CD14-positive monocyte (primary cell): ENCODE measurements at regions not wholly inside any gene's neighbourhood (a gene's known extent, or its start where the extent isn't known, plus 50 kb on each side); places are given as distances from the start of the nearest gene placed in this dataset.

Source experiments
- DNase-seq, 3 donors: peaks; one replicate each; pipeline ENCODE4 v3.0.0-alpha.2; 2011 to 2022
- H2AFZ ChIP-seq: 2 replicates; pipeline ENCODE4 v1.6.0; 2012; ENCODE audit warnings: mild to moderate bottlenecking, low read depth, low read length, inconsistent platforms; ENCODE audit not compliant: insufficient read depth, poor library complexity, severe bottlenecking
- H3K27ac ChIP-seq, 2 donors: 1 replicate in 1 of 2; 2 replicates in 1 of 2; pipeline ENCODE4 v1.5.1; 2012 to 2013; ENCODE audit warnings: low read length in 2 of 2, control low read depth in 1 of 2, inconsistent platforms in 1 of 2, low read depth in 1 of 2, mild to moderate bottlenecking in 1 of 2
- H3K27me3 ChIP-seq, 2 donors: one replicate each; pipeline versions ENCODE4 v1.6.0 to v1.6.1; 2011 to 2013; ENCODE audit warnings: low read length in 2 of 2; ENCODE audit not compliant: control insufficient read depth in 2 of 2, insufficient read depth in 2 of 2
- H3K36me3 ChIP-seq, 2 donors: replicated peaks in 1 of 2; 1 replicate in 1 of 2; 2 replicates in 1 of 2; pipeline versions ENCODE4 v1.5.1 to v1.6.1; 2012 to 2013; ENCODE audit warnings: low read length in 2 of 2, control low read depth in 1 of 2, inconsistent platforms in 1 of 2, mild to moderate bottlenecking in 1 of 2; ENCODE audit not compliant: insufficient read depth in 2 of 2, control insufficient read depth in 1 of 2
- H3K4me1 ChIP-seq, 2 donors: 1 replicate in 1 of 2; 2 replicates in 1 of 2; pipeline versions ENCODE4 v1.5.1 to v1.6.1; 2012 to 2013; ENCODE audit warnings: low read length in 2 of 2, control low read depth in 1 of 2, inconsistent platforms in 1 of 2, mild to moderate bottlenecking in 1 of 2, moderate library complexity in 1 of 2; ENCODE audit not compliant: insufficient read depth in 2 of 2, control insufficient read depth in 1 of 2
- H3K4me2 ChIP-seq: replicated peaks from 2 replicates; pipeline ENCODE3; 2012; ENCODE audit warnings: low read length, moderate library complexity, mild to moderate bottlenecking; ENCODE audit not compliant: poor library complexity, severe bottlenecking; ENCODE audit errors: extremely low read depth
- H3K4me3 ChIP-seq, 3 experiments: fragments of 200-600 bp in 1 of 3; sonication (generic) in 1 of 3; replicated peaks in 1 of 3; 1 replicate in 2 of 3; 2 replicates in 1 of 3; pipeline ENCODE4 v1.5.1; 2011 to 2013; ENCODE audit warnings: low read length in 3 of 3, mild to moderate bottlenecking in 3 of 3, control low read depth in 2 of 3, low read depth in 2 of 3, inconsistent platforms in 1 of 3, moderate library complexity in 1 of 3
- H3K79me2 ChIP-seq: 2 replicates; pipeline ENCODE4 v1.6.0; 2012; ENCODE audit warnings: mild to moderate bottlenecking, control low read depth, inconsistent platforms, low read length, moderate library complexity; ENCODE audit not compliant: insufficient read depth
- H3K9ac ChIP-seq: 2 replicates; pipeline ENCODE4 v1.6.0; 2017; ENCODE audit warnings: low read length, mild to moderate bottlenecking; ENCODE audit not compliant: insufficient read depth, poor library complexity, severe bottlenecking
- H3K9me3 ChIP-seq, 2 donors: replicated peaks in 1 of 2; 1 replicate in 1 of 2; 2 replicates in 1 of 2; pipeline versions ENCODE4 v1.5.1 to v1.6.1; 2012 to 2013; ENCODE audit warnings: low read length in 2 of 2, control low read depth in 1 of 2; ENCODE audit not compliant: control insufficient read depth in 1 of 2, insufficient read depth in 1 of 2
- H4K20me1 ChIP-seq: 2 replicates; pipeline ENCODE4 v1.6.0; 2012; ENCODE audit warnings: mild to moderate bottlenecking, low read length, control low read depth, moderate library complexity; ENCODE audit not compliant: insufficient read depth
- H3K27ac Mint-ChIP-seq, 7 donors: one replicate each; pipeline ENCODE4 v1.8.0; 2020; ENCODE audit warnings: mild to moderate bottlenecking in 7 of 7, mixed read lengths in 7 of 7, moderate library complexity in 6 of 7, inconsistent platforms in 2 of 7
- H3K27me3 Mint-ChIP-seq, 3 donors: one replicate each; pipeline ENCODE4 v1.8.0; 2021 to 2022; ENCODE audit warnings: low read depth in 3 of 3, mild to moderate bottlenecking in 3 of 3, mixed read lengths in 3 of 3, moderate library complexity in 3 of 3, inconsistent platforms in 1 of 3
- H3K36me3 Mint-ChIP-seq, 2 donors: one replicate each; pipeline ENCODE4 v1.8.0; 2020; ENCODE audit warnings: mixed read lengths in 2 of 2, inconsistent platforms in 1 of 2, mild to moderate bottlenecking in 1 of 2
- H3K4me1 Mint-ChIP-seq: one replicate; pipeline ENCODE4 v1.8.0; 2020; ENCODE audit warnings: mild to moderate bottlenecking, mixed read lengths
- H3K4me3 Mint-ChIP-seq, 2 donors: one replicate each; pipeline ENCODE4 v1.8.0; 2020; ENCODE audit warnings: mild to moderate bottlenecking in 2 of 2, mixed read lengths in 2 of 2, moderate library complexity in 1 of 2
- H3K9me3 Mint-ChIP-seq, 7 donors: one replicate each; pipeline ENCODE4 v1.8.0; 2020 to 2022; ENCODE audit warnings: mixed read lengths in 7 of 7, mild to moderate bottlenecking in 6 of 7, moderate library complexity in 6 of 7, inconsistent platforms in 2 of 7
- WGBS: methylation state at CpG from one replicate; pipeline ENCODE4 v1.1.5; 2013; ENCODE audit warnings: missing lambda C conversion rate; ENCODE audit not compliant: insufficient coverage; 5-methylcytosine and 5-hydroxymethylcytosine counted together
- intact Hi-C, 2 donors: fragments of 100-400 bp; cut with micrococcal nuclease; formaldehyde crosslinking; loops; one replicate each; pipeline versions ENCODE4 v1.15.0 to v1.15.1; 2023
- TF ChIP-seq, protein P1 (sequence below): fragments of 200-600 bp; IDR thresholded peaks from one replicate; pipeline ENCODE4 v1.8.0; 2022; ENCODE audit warnings: antibody characterized with exemption, mild to moderate bottlenecking

DNA sequence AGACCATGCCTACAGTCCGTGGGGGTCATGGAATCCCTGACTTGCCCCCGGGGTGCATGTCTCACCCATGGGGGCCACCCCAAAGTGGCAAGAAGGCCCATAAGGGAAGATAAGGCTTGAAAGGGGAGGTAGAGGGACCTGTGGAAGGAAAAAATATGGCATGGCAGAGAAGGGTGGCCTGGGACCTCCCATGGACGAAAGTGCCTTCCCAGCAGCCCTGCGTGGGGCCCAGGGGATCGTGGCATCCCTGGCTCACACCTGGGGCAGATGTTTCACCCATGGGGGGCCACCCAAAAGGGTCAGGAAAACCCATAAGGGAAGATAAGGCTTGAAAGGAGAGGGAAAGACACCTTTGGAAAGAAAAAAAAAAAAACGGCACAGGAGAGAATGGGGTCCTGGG lies 264.6 kb downstream of the ALG10 start:
- no peak for DNase-seq

DNA sequence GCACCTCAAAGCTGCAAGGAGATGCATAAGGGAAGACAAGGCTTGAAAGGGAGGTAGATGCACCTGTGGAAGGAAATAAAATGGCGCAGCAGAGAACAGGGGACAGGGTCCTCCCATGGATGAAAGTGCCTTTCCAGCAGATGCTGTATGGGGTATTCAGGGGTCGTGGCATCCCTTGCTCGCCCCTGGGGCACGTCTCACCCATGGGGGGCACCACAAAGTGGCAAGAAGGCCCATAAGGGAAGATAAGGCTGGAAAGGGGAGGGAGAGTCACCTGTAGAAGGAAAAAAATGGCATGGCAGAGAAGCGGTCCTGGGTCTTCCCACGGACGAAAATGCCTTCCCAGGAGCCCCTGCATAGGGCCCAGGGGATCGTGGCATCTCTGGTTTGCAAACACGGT lies 265.1 kb downstream of the ALG10 start:
- Mint-ChIP-seq H3K4me3 (no peak overlapping the region), H3K27ac (no peak overlapping the region), H3K36me3 (no peaks in the 10 kb centered on the region), H3K27me3 (peaks cover 0 to 3% (median 1%) of the 10 kb centered on the region in 3 donors), H3K9me3 (peaks cover 53 to 76% (median 64%) of the 10 kb centered on the region in 7 donors), H3K4me1 (no peaks in the 10 kb centered on the region)
- no peak overlapping the region for H3K27ac ChIP-seq
- H3K9ac ChIP-seq = no peak overlapping the region
- peaks cover 67 to 87% of the 10 kb centered on the region in 2 donors for H3K9me3 ChIP-seq
- H3K79me2 ChIP-seq = no peaks in the 10 kb centered on the region
- H3K27me3 ChIP-seq = no peaks in the 10 kb centered on the region
- DNase-seq = no peak
- H3K36me3 ChIP-seq = no peaks in the 10 kb centered on the region
- H4K20me1 ChIP-seq = no peaks in the 10 kb centered on the region
- H2AFZ ChIP-seq = no peak overlapping the region
- 74% methylated on average over 8 of the region's 9 CpGs for WGBS
- no peak overlapping the region for H3K4me3 ChIP-seq
- intact Hi-C loops = no loop called here
- H3K4me2 ChIP-seq = no peak overlapping the region
- TF ChIP-seq, protein P1, sequence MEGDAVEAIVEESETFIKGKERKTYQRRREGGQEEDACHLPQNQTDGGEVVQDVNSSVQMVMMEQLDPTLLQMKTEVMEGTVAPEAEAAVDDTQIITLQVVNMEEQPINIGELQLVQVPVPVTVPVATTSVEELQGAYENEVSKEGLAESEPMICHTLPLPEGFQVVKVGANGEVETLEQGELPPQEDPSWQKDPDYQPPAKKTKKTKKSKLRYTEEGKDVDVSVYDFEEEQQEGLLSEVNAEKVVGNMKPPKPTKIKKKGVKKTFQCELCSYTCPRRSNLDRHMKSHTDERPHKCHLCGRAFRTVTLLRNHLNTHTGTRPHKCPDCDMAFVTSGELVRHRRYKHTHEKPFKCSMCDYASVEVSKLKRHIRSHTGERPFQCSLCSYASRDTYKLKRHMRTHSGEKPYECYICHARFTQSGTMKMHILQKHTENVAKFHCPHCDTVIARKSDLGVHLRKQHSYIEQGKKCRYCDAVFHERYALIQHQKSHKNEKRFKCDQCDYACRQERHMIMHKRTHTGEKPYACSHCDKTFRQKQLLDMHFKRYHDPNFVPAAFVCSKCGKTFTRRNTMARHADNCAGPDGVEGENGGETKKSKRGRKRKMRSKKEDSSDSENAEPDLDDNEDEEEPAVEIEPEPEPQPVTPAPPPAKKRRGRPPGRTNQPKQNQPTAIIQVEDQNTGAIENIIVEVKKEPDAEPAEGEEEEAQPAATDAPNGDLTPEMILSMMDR = no peak
- no peaks in the 10 kb centered on the region for H3K4me1 ChIP-seq

More for the DNA sequence above, 264.6 kb downstream of the ALG10 start:
- TF ChIP-seq, protein P1 = no peak
- Mint-ChIP-seq H3K27ac (no peak overlapping the region), H3K4me3 (no peak overlapping the region), H3K9me3 (peaks cover 48 to 71% (median 61%) of the 10 kb centered on the region in 7 donors), H3K36me3 (no peaks in the 10 kb centered on the region), H3K27me3 (peaks cover 0 to 3% (median 1%) of the 10 kb centered on the region in 3 donors), H3K4me1 (no peaks in the 10 kb centered on the region)
- no peak overlapping the region for H3K9ac ChIP-seq
- WGBS = 70% methylated on average over 5 of the region's 6 CpGs
- H3K4me2 ChIP-seq = no peak overlapping the region
- no peak overlapping the region for H3K4me3 ChIP-seq
- no peaks in the 10 kb centered on the region for H3K27me3 ChIP-seq
- H3K79me2 ChIP-seq = no peaks in the 10 kb centered on the region
- no peaks in the 10 kb centered on the region for H4K20me1 ChIP-seq
- H3K36me3 ChIP-seq = no peaks in the 10 kb centered on the region
- H3K27ac ChIP-seq = no peak overlapping the region
- intact Hi-C loops = no loop called here
- H3K4me1 ChIP-seq = no peaks in the 10 kb centered on the region
- no peak overlapping the region for H2AFZ ChIP-seq
- H3K9me3 ChIP-seq = peaks cover 62 to 86% of the 10 kb centered on the region in 2 donors
